GM12874 (cell line): ENCODE measurements at regions not wholly inside any gene's neighbourhood (a gene's known extent, or its start where the extent isn't known, plus 50 kb on each side); places are given as distances from the start of the nearest gene placed in this dataset.

Experiments used
- CTCF ChIP-seq: IDR thresholded peaks from 2 replicates; pipeline ENCODE4 v1.5.1; 2011; ENCODE audit warnings: low read depth, mild to moderate bottlenecking, control low read depth, low read length, moderate library complexity; ENCODE audit not compliant: insufficient read depth

- TF ChIP-seq CTCF = no peak
Measured at GRCh38 chr2:118372886-118373830, 284.9 kb downstream of the INSIG2 start.

GRCh38 chr2:118371515-118371914, 283.2 kb downstream of the INSIG2 start:
- TF ChIP-seq CTCF = peak; percentile 65

GRCh38 chr2:118363604-118364003, 275.3 kb downstream of the INSIG2 start:
- TF ChIP-seq CTCF = no peak

- no peak for TF ChIP-seq CTCF
Measured at GRCh38 chr2:118356051-118356450, 267.8 kb downstream of the INSIG2 start.

- no peak for TF ChIP-seq CTCF
Measured at GRCh38 chr2:118351796-118352195, 263.5 kb downstream of the INSIG2 start.

- no peak for TF ChIP-seq CTCF
Measured at GRCh38 chr2:118350621-118351020, 262.4 kb downstream of the INSIG2 start.

GRCh38 chr2:118349365-118349764, 261.1 kb downstream of the INSIG2 start:
- TF ChIP-seq CTCF = no peak
